ENCODE measurements at regions not wholly inside any gene's neighbourhood (a gene's known extent, or its start where the extent isn't known, plus 50 kb on each side); places are given as distances from the start of the nearest gene placed in this dataset.

- H3K4me2 ChIP-seq (ENCODE audit: low read depth, low read length), result no peak overlapping the region
- 0% methylated on average over 1 of the region's 1 CpG for WGBS (ENCODE audit: low lambda C conversion rate)
- H3K4me3 ChIP-seq (replicated peaks in 1 of 3; ENCODE audit: insufficient read depth in 1 of 3, low read depth in 2 of 3, low read length in 3 of 3), result no peak overlapping the region
- DNase-seq (ENCODE audit: low spot score), result no peak
- FAIRE-seq, result no peak
- H3K36me3 ChIP-seq (replicated peaks in 1 of 2; ENCODE audit: control insufficient read depth in 1 of 2, insufficient read depth in 2 of 2, low read length in 2 of 2), result no peaks in the 10 kb centered on the region
- ATAC-seq, result no peak
- no peak overlapping the region for H3K9ac ChIP-seq (ENCODE audit: insufficient read depth, low read depth, low read length)
- intact Hi-C loops (cut with micrococcal nuclease; ENCODE audit: unreplicated experiment) (no loop called here), in situ Hi-C loops (cut with HindIII; ENCODE audit: extremely low pct_ligation_motif_present, low pct_unique_long_range_greater_than_20kb) (no loop called here)
- no peak overlapping the region for H2AFZ ChIP-seq (ENCODE audit: low read length)
- no peaks in the 10 kb centered on the region for H3K79me2 ChIP-seq (ENCODE audit: insufficient read depth, low read length)
- CTCF ChIA-PET (ENCODE audit: low intra/inter-chr PET ratio, low total read pairs), result no interaction called here
- POLR2A ChIA-PET, result no interaction called here
- BruUV-seq (replicated peaks), result no TSS peak
- no peaks in the 10 kb centered on the region for H3K27me3 ChIP-seq (ENCODE audit: control insufficient read depth in 1 of 2, insufficient read depth in 2 of 2, low read length in 2 of 2)
- H3K9me3 ChIP-seq (ENCODE audit: low read length), result peaks cover 47% of the 10 kb centered on the region
- no peaks in the 10 kb centered on the region for H4K20me1 ChIP-seq (ENCODE audit: insufficient read depth, low read length)
- no peak overlapping the region for H3K27ac ChIP-seq (ENCODE audit: extremely low read length, insufficient read depth, low read length)
- H3K4me1 ChIP-seq (ENCODE audit: insufficient read depth, low read length), result no peaks in the 10 kb centered on the region
- TF ChIP-seq MYNN (CRISPR knock-in tag; IDR thresholded peaks at IDR 0.05; ENCODE audit: low read depth) (no peak), ZNF850 (CRISPR knock-in tag; conservative IDR thresholded peaks at IDR 0.05) (no peak), POGK (CRISPR knock-in tag; conservative IDR thresholded peaks at IDR 0.05) (no peak), HNF1A (IDR thresholded peaks at IDR 0.05; ENCODE audit: low read depth) (no peak), HNF1A (CRISPR knock-in tag; IDR thresholded peaks at IDR 0.05; ENCODE audit: borderline replicate concordance) (no peak), TMF1 (CRISPR knock-in tag; IDR thresholded peaks at IDR 0.05; ENCODE audit: low read depth) (no peak), RFXAP (CRISPR knock-in tag; IDR thresholded peaks at IDR 0.05; ENCODE audit: borderline replicate concordance) (no peak), XRCC5 (optimal IDR thresholded peaks at IDR 0.05; ENCODE audit: low read length) (no peak), ETV5 (CRISPR knock-in tag; IDR thresholded peaks at IDR 0.05; ENCODE audit: borderline replicate concordance) (no peak), ZMAT3 (CRISPR knock-in tag; conservative IDR thresholded peaks at IDR 0.05) (no peak), DMAP1 (CRISPR knock-in tag; IDR thresholded peaks at IDR 0.05) (no peak), SIX4 (CRISPR knock-in tag; IDR thresholded peaks at IDR 0.05) (no peak), PHF8 (CRISPR knock-in tag; IDR thresholded peaks at IDR 0.05) (no peak), PHF21A (CRISPR knock-in tag; IDR thresholded peaks at IDR 0.05) (no peak), ZNF274 (CRISPR knock-in tag; IDR thresholded peaks at IDR 0.05) (no peak), ZNF775 (CRISPR knock-in tag; IDR thresholded peaks at IDR 0.05; ENCODE audit: borderline replicate concordance) (no peak), ZNF607 (CRISPR knock-in tag; IDR thresholded peaks at IDR 0.05; ENCODE audit: borderline replicate concordance) (no peak), SKI (IDR thresholded peaks at IDR 0.05; ENCODE audit: partially characterized antibody) (no peak), ZNF34 (CRISPR knock-in tag; IDR thresholded peaks at IDR 0.05; ENCODE audit: borderline replicate concordance) (no peak), ZBTB2 (CRISPR knock-in tag; IDR thresholded peaks at IDR 0.05; ENCODE audit: low read depth) (no peak)
These were observed 287.2 kb upstream of the LINC00305 start for GRCh38 chr18:64436111-64436510.
